ENCODE measurements at regions not wholly inside any gene's neighbourhood (a gene's known extent, or its start where the extent isn't known, plus 50 kb on each side); places are given as distances from the start of the nearest gene placed in this dataset.

GRCh38 chr6:139482287-139482686, 107.8 kb upstream of the CITED2 start:
- DNase-seq (ENCODE audit: low read depth): no peak

GRCh38 chr6:139480356-139481165, 106.1 kb upstream of the CITED2 start:
- no peak for DNase-seq (ENCODE audit: low read depth)

- DNase-seq (ENCODE audit: low read depth): no peak
Observed at GRCh38 chr6:139479433-139480222, 105.2 kb upstream of the CITED2 start.

GRCh38 chr6:139475646-139476045, 101.2 kb upstream of the CITED2 start:
- no peak for DNase-seq (ENCODE audit: low read depth)

- no peak for DNase-seq (ENCODE audit: low read depth)
Observed at GRCh38 chr6:139475241-139475640, 100.8 kb upstream of the CITED2 start.

- peak; percentile 58 for DNase-seq (ENCODE audit: low read depth)
Observed at GRCh38 chr6:139474145-139475108, 100.0 kb upstream of the CITED2 start.

- DNase-seq (ENCODE audit: low read depth): no peak
Observed at GRCh38 chr6:139473731-139474130, 99.3 kb upstream of the CITED2 start.

GRCh38 chr6:139473231-139473701, 98.8 kb upstream of the CITED2 start:
- no peak for DNase-seq (ENCODE audit: low read depth)

- no peak for DNase-seq (ENCODE audit: low read depth)
Observed at GRCh38 chr6:139472351-139473015, 98.0 kb upstream of the CITED2 start.

GRCh38 chr6:139470997-139471396, 96.5 kb upstream of the CITED2 start:
- DNase-seq (ENCODE audit: low read depth): no peak

GRCh38 chr6:139468178-139468819, 93.9 kb upstream of the CITED2 start:
- no peak for DNase-seq (ENCODE audit: low read depth)

GRCh38 chr6:139457476-139457875, 83.0 kb upstream of the CITED2 start:
- no peak for DNase-seq (ENCODE audit: low read depth)

- no peak for DNase-seq (ENCODE audit: low read depth)
Observed at GRCh38 chr6:139452148-139452876, 77.9 kb upstream of the CITED2 start.

GRCh38 chr6:139449611-139450000, 75.2 kb upstream of the CITED2 start:
- DNase-seq (ENCODE audit: low read depth): no peak

GRCh38 chr6:139448998-139449610, 74.7 kb upstream of the CITED2 start:
- DNase-seq (ENCODE audit: low read depth): no peak

- no peak for DNase-seq (ENCODE audit: low read depth)
Observed at GRCh38 chr6:139448051-139448649, 73.7 kb upstream of the CITED2 start.

- no peak for DNase-seq (ENCODE audit: low read depth)
Observed at GRCh38 chr6:139447656-139447975, 73.2 kb upstream of the CITED2 start.

- no peak for DNase-seq (ENCODE audit: low read depth)
Observed at GRCh38 chr6:139446768-139447655, 72.6 kb upstream of the CITED2 start.

Measured in forelimb muscle (tissue), 1 donor.